ENCODE measurements at regions not wholly inside any gene's neighbourhood (a gene's known extent, or its start where the extent isn't known, plus 50 kb on each side); places are given as distances from the start of the nearest gene placed in this dataset.

- no peak overlapping the region for H2AFZ ChIP-seq (ENCODE audit: low read depth, low read length, poor library complexity, severe bottlenecking)
- no peak overlapping the region for H3K4me2 ChIP-seq (ENCODE audit: low read length)
- BruUV-seq (replicated peaks): no TSS peak
- no peak overlapping the region for H3K4me3 ChIP-seq (replicated peaks in 1 of 2; ENCODE audit: low read depth in 1 of 2, low read length in 2 of 2)
- no peaks in the 10 kb centered on the region for H3K4me1 ChIP-seq (ENCODE audit: control insufficient read depth in 1 of 2, insufficient read depth in 2 of 2, low read length in 2 of 2)
- intact Hi-C loops (cut with micrococcal nuclease): no loop called here
- no peaks in the 10 kb centered on the region for H3K79me2 ChIP-seq (ENCODE audit: insufficient read depth, low read length)
- no peaks in the 10 kb centered on the region for H3K36me3 ChIP-seq (ENCODE audit: control insufficient read depth in 1 of 2, insufficient read depth in 2 of 2, low read length in 2 of 2)
- no peaks in the 10 kb centered on the region for H4K20me1 ChIP-seq (ENCODE audit: insufficient read depth)
- no peak overlapping the region for H3K9ac ChIP-seq (ENCODE audit: low read length)
- H3K27ac ChIP-seq (ENCODE audit: low read depth, low read length): no peak overlapping the region
- ChIA-PET POLR2A (no interaction called here), CTCF (no interaction called here), RAD21 (ENCODE audit: low non-redundant PET in 1 of 2, low total read pairs in 2 of 2, uncharacterized antibody in 2 of 2, unreplicated experiment in 2 of 2) (no interaction called here)
- ATAC-seq (peak; percentile 100), DNase-seq (ENCODE audit: low read depth, low spot score) (peak; percentile 62)
- H3K27me3 ChIP-seq (ENCODE audit: insufficient read depth, low read length): peaks cover 41% of the 10 kb centered on the region
- H3K9me2 ChIP-seq (ENCODE audit: insufficient read depth): no peaks in the 10 kb centered on the region
- TF ChIP-seq EZH2phosphoT487 (IDR thresholded peaks at IDR 0.05; ENCODE audit: borderline replicate concordance): no peak
- peak; percentile 76 for TF ChIP-seq ELF1 (IDR thresholded peaks at IDR 0.05; ENCODE audit: borderline replicate concordance, low read depth)
- peak; percentile 84 for TF ChIP-seq SP1 (IDR thresholded peaks at IDR 0.05; ENCODE audit: low read depth)
- no peak for TF ChIP-seq YY1 (IDR thresholded peaks at IDR 0.05; ENCODE audit: extremely low read depth, insufficient replicate concordance, low read depth, low read length)
- TF ChIP-seq REST (IDR thresholded peaks at IDR 0.05; ENCODE audit: low read depth): peak; percentile 98
- TF ChIP-seq POLR2AphosphoS5 (IDR thresholded peaks at IDR 0.05; ENCODE audit: low read depth, low read length): no peak
- no peaks in the 10 kb centered on the region for H3K9me3 ChIP-seq (ENCODE audit: control insufficient read depth in 1 of 2, insufficient read depth in 1 of 2, low read depth in 1 of 2, low read length in 2 of 2)
Measured at GRCh38 chr3:10594915-10595314, 89.5 kb upstream of the ATP2B2 start.

Data from HCT116 (cell line).